ENCODE measurements at regions not wholly inside any gene's neighbourhood (a gene's known extent, or its start where the extent isn't known, plus 50 kb on each side); places are given as distances from the start of the nearest gene placed in this dataset.

DNA sequence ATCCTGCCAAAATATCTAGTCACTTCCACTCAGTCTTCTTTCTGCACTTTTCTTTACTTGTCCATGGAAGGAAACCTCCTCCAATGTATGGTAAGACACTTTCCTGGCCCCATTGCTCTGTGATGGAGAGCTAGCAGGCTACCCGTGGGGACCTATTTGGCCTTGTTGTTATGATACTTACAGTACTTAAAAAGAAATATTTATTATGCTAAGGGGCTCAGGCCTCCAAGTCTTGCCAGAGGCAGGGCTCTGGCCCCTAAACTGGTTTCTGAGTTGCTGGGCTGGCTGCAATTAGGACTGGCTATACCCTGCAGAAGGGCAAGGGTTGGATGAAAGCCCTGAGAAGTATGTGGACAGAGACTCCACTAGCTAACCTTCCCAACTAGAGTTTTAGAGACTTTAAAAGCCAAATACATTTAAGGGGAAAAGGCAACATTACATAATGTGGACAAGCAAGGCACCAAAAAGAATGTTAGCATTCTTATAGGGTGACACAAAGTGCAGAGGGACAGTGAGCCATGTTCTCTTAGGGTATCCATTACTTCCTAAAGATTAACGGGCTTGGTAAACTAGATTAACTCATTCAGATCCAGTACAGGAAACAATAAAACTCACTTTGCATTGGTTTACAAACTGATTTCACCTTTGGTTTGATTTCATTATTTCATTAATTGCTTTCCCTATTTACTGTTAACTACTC lies 84.9 kb upstream of the INHBA start:
- no peaks in the 10 kb centered on the region for H3K9me3 ChIP-seq (ENCODE audit: low read length)
- H3K9ac ChIP-seq (ENCODE audit: low read length) = no peak overlapping the region
- H3K27ac ChIP-seq (ENCODE audit: low read depth, low read length) = no peak overlapping the region
- no peaks in the 10 kb centered on the region for H3K36me3 ChIP-seq (ENCODE audit: insufficient read depth, low read length)
- H3K27me3 ChIP-seq (ENCODE audit: control insufficient read depth in 1 of 2, insufficient read depth in 2 of 2, low read length in 2 of 2) = no peaks in the 10 kb centered on the region
- no peaks in the 10 kb centered on the region for H3K4me1 ChIP-seq (ENCODE audit: insufficient read depth, low read length)
- H3K4me3 ChIP-seq (ENCODE audit: low read depth in 1 of 2, low read length in 2 of 2) = no peak overlapping the region

DNA sequence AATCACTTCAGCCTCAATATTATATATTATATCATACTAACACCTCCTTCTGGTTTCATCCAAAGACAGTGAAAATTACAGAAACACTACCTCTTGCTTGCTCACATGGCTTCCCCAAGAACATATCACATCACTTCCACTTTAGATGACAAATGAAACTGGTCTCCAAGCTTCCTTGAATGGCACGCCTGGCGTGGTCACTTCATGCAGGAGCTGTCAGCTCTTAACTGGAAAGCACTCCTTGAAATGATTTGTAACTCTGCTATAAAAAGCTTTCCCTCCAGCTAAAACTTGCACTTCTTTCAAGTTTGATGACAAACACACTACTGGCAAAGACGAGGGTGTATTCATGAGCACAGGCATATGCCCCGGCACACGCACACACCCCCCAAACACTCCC lies 84.1 kb upstream of the INHBA start:
- H3K27me3 ChIP-seq (ENCODE audit: control insufficient read depth in 1 of 2, insufficient read depth in 2 of 2, low read length in 2 of 2) = no peaks in the 10 kb centered on the region

DNA sequence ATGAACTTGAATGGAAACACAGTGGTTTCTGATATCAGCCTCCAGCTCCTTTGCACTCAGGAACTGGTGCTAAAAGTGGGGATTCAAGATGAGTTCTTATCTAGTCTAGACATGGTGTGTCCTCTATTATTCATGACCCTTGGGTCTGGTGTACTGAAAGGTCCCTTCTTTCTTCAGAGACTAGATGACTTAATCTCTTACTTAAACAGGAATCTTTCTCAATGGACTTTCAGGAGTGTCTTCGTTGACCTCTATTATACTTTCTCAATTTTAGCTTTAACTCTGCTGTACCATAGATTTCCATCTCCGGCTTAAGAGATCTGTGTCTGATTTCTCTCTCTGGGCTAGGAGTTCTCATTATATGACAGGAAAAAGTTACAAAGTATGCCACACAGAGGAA lies 83.5 kb upstream of the INHBA start:
- H3K27ac ChIP-seq (ENCODE audit: low read depth, low read length) = no peak overlapping the region
- no peaks in the 10 kb centered on the region for H3K36me3 ChIP-seq (ENCODE audit: insufficient read depth, low read length)
- H3K9ac ChIP-seq (ENCODE audit: low read length) = no peak overlapping the region
- H3K9me3 ChIP-seq (ENCODE audit: low read length) = no peaks in the 10 kb centered on the region
- no peaks in the 10 kb centered on the region for H3K27me3 ChIP-seq (ENCODE audit: control insufficient read depth in 1 of 2, insufficient read depth in 2 of 2, low read length in 2 of 2)
- no peaks in the 10 kb centered on the region for H3K4me1 ChIP-seq (ENCODE audit: insufficient read depth, low read length)
- no peak overlapping the region for H3K4me3 ChIP-seq (ENCODE audit: low read depth in 1 of 2, low read length in 2 of 2)

More for the DNA sequence above, 84.1 kb upstream of the INHBA start:
- Histone ChIP-seq H3K27ac (ENCODE audit: low read depth, low read length) (no peak overlapping the region), H3K9me3 (ENCODE audit: low read length) (no peaks in the 10 kb centered on the region), H3K9ac (ENCODE audit: low read length) (no peak overlapping the region), H3K4me1 (ENCODE audit: insufficient read depth, low read length) (no peaks in the 10 kb centered on the region), H3K36me3 (ENCODE audit: insufficient read depth, low read length) (no peaks in the 10 kb centered on the region), H3K4me3 (ENCODE audit: low read depth in 1 of 2, low read length in 2 of 2) (no peak overlapping the region)

DNA sequence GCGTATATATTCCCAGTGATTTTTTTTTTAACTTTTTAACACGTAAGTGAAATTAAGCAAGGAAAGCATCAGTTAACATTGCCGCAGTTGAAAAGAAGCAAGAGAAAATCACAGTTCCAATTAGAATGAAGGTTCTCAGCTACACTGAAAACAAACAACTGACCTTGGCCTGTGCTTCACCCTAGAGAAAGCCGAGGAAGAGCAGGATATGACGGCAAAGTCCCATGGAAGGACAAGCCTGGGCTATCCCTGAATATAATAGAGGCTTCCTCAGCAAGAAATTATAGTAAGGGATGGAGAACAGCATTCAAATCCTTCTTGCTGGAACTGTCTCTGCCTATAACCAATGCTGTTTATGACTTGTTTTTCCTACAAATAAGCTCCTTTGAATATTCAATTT lies 83.0 kb upstream of the INHBA start:
- Histone ChIP-seq H3K9me3 (ENCODE audit: low read length) (no peaks in the 10 kb centered on the region), H3K9ac (ENCODE audit: low read length) (no peak overlapping the region), H3K27ac (ENCODE audit: low read depth, low read length) (no peak overlapping the region), H3K4me1 (ENCODE audit: insufficient read depth, low read length) (no peaks in the 10 kb centered on the region), H3K27me3 (ENCODE audit: control insufficient read depth in 1 of 2, insufficient read depth in 2 of 2, low read length in 2 of 2) (no peaks in the 10 kb centered on the region), H3K36me3 (ENCODE audit: insufficient read depth, low read length) (no peaks in the 10 kb centered on the region), H3K4me3 (ENCODE audit: low read depth in 1 of 2, low read length in 2 of 2) (no peak overlapping the region)

- Histone ChIP-seq H3K9me3 (ENCODE audit: low read length) (no peaks in the 10 kb centered on the region), H3K27me3 (ENCODE audit: control insufficient read depth in 1 of 2, insufficient read depth in 2 of 2, low read length in 2 of 2) (no peaks in the 10 kb centered on the region), H3K9ac (ENCODE audit: low read length) (no peak overlapping the region), H3K4me3 (ENCODE audit: low read depth in 1 of 2, low read length in 2 of 2) (no peak overlapping the region), H3K36me3 (ENCODE audit: insufficient read depth, low read length) (no peaks in the 10 kb centered on the region), H3K4me1 (ENCODE audit: insufficient read depth, low read length) (no peaks in the 10 kb centered on the region), H3K27ac (ENCODE audit: low read depth, low read length) (no peak overlapping the region)
These were observed 82.4 kb upstream of the INHBA start for GRCh38 chr7:41785265-41785664.

- H3K9ac ChIP-seq (ENCODE audit: low read length) = no peak overlapping the region
- no peaks in the 10 kb centered on the region for H3K4me1 ChIP-seq (ENCODE audit: insufficient read depth, low read length)
- no peak overlapping the region for H3K27ac ChIP-seq (ENCODE audit: low read depth, low read length)
- no peaks in the 10 kb centered on the region for H3K9me3 ChIP-seq (ENCODE audit: low read length)
- H3K36me3 ChIP-seq (ENCODE audit: insufficient read depth, low read length) = no peaks in the 10 kb centered on the region
- H3K4me3 ChIP-seq (ENCODE audit: low read depth in 1 of 2, low read length in 2 of 2) = no peak overlapping the region
- H3K27me3 ChIP-seq (ENCODE audit: control insufficient read depth in 1 of 2, insufficient read depth in 2 of 2, low read length in 2 of 2) = no peaks in the 10 kb centered on the region
These were observed 77.0 kb upstream of the INHBA start for GRCh38 chr7:41779918-41780317.

DNA sequence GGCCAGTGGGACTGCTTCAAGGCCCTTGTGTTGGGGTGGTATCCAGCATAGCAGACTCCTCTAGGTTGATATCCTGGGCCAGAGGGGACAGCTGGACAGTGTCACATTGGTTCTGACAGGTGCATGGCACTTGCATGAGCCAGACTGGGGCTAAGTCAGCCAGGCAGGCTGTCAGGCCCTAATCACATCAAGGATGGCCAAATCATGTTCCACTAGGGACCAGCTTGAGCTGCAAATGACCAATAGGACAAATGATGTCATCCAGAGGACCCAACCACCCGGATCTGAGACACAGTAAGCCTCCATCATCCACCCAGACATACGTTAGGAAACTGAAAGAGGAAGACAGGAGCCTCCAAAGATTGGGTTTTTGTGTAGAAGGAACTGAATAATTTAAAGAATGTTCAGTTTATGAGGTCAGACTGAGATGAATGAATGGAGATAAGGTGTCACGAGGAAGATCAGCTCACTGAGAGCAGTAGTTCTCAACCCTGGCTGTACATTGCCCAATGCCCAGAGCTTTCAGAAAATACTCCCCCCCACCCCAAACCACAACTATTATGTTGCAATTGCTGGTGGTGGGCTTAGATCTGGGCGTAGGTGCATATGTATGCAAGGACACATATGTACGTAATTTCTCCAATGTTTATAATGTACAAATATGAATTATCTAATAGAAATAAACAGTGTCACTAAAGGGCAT lies 75.2 kb upstream of the INHBA start:
- no peaks in the 10 kb centered on the region for H3K36me3 ChIP-seq (ENCODE audit: insufficient read depth, low read length)
- no peak overlapping the region for H3K9ac ChIP-seq (ENCODE audit: low read length)
- no peaks in the 10 kb centered on the region for H3K9me3 ChIP-seq (ENCODE audit: low read length)
- no peak overlapping the region for H3K27ac ChIP-seq (ENCODE audit: low read depth, low read length)
- H3K4me3 ChIP-seq (ENCODE audit: low read depth in 1 of 2, low read length in 2 of 2) = no peak overlapping the region
- H3K27me3 ChIP-seq (ENCODE audit: control insufficient read depth in 1 of 2, insufficient read depth in 2 of 2, low read length in 2 of 2) = no peaks in the 10 kb centered on the region
- no peaks in the 10 kb centered on the region for H3K4me1 ChIP-seq (ENCODE audit: insufficient read depth, low read length)

- Histone ChIP-seq H3K4me1 (ENCODE audit: insufficient read depth, low read length) (no peaks in the 10 kb centered on the region), H3K36me3 (ENCODE audit: insufficient read depth, low read length) (no peaks in the 10 kb centered on the region), H3K9me3 (ENCODE audit: low read length) (no peaks in the 10 kb centered on the region), H3K27ac (ENCODE audit: low read depth, low read length) (no peak overlapping the region), H3K27me3 (ENCODE audit: control insufficient read depth in 1 of 2, insufficient read depth in 2 of 2, low read length in 2 of 2) (no peaks in the 10 kb centered on the region), H3K9ac (ENCODE audit: low read length) (no peak overlapping the region), H3K4me3 (ENCODE audit: low read depth in 1 of 2, low read length in 2 of 2) (no peak overlapping the region)
These were observed 72.1 kb upstream of the INHBA start for GRCh38 chr7:41774966-41775365.

DNA sequence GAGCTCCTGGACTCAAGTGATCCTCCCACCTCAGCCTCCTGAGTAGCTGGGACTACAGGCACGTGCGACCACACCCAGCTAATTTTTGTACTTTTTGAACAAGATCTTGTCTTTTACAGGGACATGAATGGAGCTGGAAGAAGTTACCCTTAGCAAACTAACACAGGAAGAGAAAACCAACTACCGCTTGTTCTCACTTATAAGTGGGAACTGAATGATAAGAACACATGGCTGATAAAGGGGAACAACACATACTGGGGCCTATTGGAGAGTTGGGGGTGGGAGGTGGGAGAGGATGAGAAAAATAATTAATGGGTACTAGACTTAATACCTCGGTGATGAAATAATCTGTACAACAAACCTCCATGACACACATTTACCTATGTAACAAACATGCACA lies 70.9 kb upstream of the INHBA start:
- no peak overlapping the region for H3K27ac ChIP-seq (ENCODE audit: low read depth, low read length)
- H3K9me3 ChIP-seq (ENCODE audit: low read length) = no peaks in the 10 kb centered on the region
- H3K36me3 ChIP-seq (ENCODE audit: insufficient read depth, low read length) = no peaks in the 10 kb centered on the region
- no peaks in the 10 kb centered on the region for H3K4me1 ChIP-seq (ENCODE audit: insufficient read depth, low read length)
- H3K4me3 ChIP-seq (ENCODE audit: low read depth in 1 of 2, low read length in 2 of 2) = no peak overlapping the region
- H3K9ac ChIP-seq (ENCODE audit: low read length) = no peak overlapping the region
- H3K27me3 ChIP-seq (ENCODE audit: control insufficient read depth in 1 of 2, insufficient read depth in 2 of 2, low read length in 2 of 2) = no peaks in the 10 kb centered on the region

DNA sequence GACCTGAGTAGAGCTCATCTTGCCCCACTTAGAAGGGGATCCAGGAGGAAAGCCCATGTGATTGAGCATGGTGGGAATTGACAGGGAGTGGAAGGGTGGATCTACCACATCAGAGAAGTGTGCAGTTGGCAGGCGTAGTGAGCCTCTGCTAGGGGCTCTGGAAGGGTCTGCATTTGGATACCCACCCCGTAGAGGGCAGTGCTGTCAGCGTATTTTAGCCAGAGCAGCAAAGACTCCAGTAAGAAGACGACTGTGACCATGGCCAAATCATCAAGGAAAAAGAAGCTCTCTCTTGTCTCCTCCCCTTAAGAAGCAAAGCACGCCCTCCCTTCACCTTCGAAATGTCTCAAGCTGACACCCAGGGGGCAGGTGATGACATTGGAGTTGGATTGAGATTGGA lies 68.8 kb upstream of the INHBA start:
- H3K9ac ChIP-seq (ENCODE audit: low read length) = no peak overlapping the region

GRCh38 chr7:41769162-41769561 lies 66.3 kb upstream of the INHBA start:
- H3K9me3 ChIP-seq (ENCODE audit: low read length) = no peaks in the 10 kb centered on the region
- H3K4me1 ChIP-seq (ENCODE audit: insufficient read depth, low read length) = no peaks in the 10 kb centered on the region
- no peak overlapping the region for H3K27ac ChIP-seq (ENCODE audit: low read depth, low read length)
- H3K36me3 ChIP-seq (ENCODE audit: insufficient read depth, low read length) = no peaks in the 10 kb centered on the region
- no peak overlapping the region for H3K4me3 ChIP-seq (ENCODE audit: low read depth in 1 of 2, low read length in 2 of 2)
- H3K27me3 ChIP-seq (ENCODE audit: control insufficient read depth in 1 of 2, insufficient read depth in 2 of 2, low read length in 2 of 2) = no peaks in the 10 kb centered on the region
- H3K9ac ChIP-seq (ENCODE audit: low read length) = no peak overlapping the region

More for the DNA sequence above, 68.8 kb upstream of the INHBA start:
- Histone ChIP-seq H3K36me3 (ENCODE audit: insufficient read depth, low read length) (no peaks in the 10 kb centered on the region), H3K9me3 (ENCODE audit: low read length) (no peaks in the 10 kb centered on the region), H3K4me3 (ENCODE audit: low read depth in 1 of 2, low read length in 2 of 2) (no peak overlapping the region), H3K27me3 (ENCODE audit: control insufficient read depth in 1 of 2, insufficient read depth in 2 of 2, low read length in 2 of 2) (no peaks in the 10 kb centered on the region), H3K4me1 (ENCODE audit: insufficient read depth, low read length) (no peaks in the 10 kb centered on the region), H3K27ac (ENCODE audit: low read depth, low read length) (no peak overlapping the region)

DNA sequence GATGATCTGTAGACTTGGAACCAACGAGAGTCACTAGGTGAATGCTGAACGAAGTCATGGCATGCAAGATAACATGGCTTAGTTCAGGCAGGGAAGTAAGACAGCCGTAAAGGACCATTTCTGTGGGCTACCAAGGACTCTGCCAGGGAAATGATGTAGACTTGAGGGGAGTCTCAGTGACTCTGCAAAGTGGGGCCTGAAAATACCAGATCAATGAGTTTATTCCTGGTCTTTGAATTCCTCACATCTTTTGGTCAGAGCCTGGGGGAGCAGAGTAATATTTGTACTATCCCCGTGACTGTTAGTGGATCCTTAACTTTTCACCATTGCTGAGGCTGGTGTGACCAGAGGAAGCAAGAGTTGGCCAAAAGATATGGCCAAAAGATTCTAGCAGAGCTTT lies 60.7 kb upstream of the INHBA start:
- no peaks in the 10 kb centered on the region for H3K9me3 ChIP-seq (ENCODE audit: low read length)
- H3K36me3 ChIP-seq (ENCODE audit: insufficient read depth, low read length) = no peaks in the 10 kb centered on the region
- no peak overlapping the region for H3K4me3 ChIP-seq (ENCODE audit: low read depth in 1 of 2, low read length in 2 of 2)
- H3K4me1 ChIP-seq (ENCODE audit: insufficient read depth, low read length) = no peaks in the 10 kb centered on the region
- H3K27me3 ChIP-seq (ENCODE audit: control insufficient read depth in 1 of 2, insufficient read depth in 2 of 2, low read length in 2 of 2) = no peaks in the 10 kb centered on the region
- no peak overlapping the region for H3K27ac ChIP-seq (ENCODE audit: low read depth, low read length)
- H3K9ac ChIP-seq (ENCODE audit: low read length) = no peak overlapping the region
